NCI-H1930 (cell line): ENCODE measurements at regions not wholly inside any gene's neighbourhood (a gene's known extent, or its start where the extent isn't known, plus 50 kb on each side); places are given as distances from the start of the nearest gene placed in this dataset.
"Not testable (repeated sequence)": the region's sequence is repeated elsewhere in the genome, so short reads cannot be mapped to it uniquely, and the experiment has no call there.

Source experiments
- DNase-seq, 2 experiments: peaks; one replicate each; lab custom pipeline; 2025; lab: John Stamatoyannopoulos, UW

- no peak for DNase-seq
Observed at GRCh38 chr10:9911488-9911887, 1106.2 kb upstream of the CELF2 start.

GRCh38 chr10:9913876-9914514 is 1103.7 kb upstream of the CELF2 start:
- DNase-seq, result no peak

GRCh38 chr10:9921544-9921943 is 1096.1 kb upstream of the CELF2 start:
- DNase-seq, result no peak

- no peak for DNase-seq
Observed at GRCh38 chr10:9922126-9922870, 1095.4 kb upstream of the CELF2 start.

- DNase-seq, result no peak
Observed at GRCh38 chr10:9926003-9926402, 1091.7 kb upstream of the CELF2 start.

- DNase-seq, result no peak
Observed at GRCh38 chr10:9926881-9927280, 1090.8 kb upstream of the CELF2 start.

- DNase-seq, result no peak
Observed at GRCh38 chr10:9939716-9940115, 1078.0 kb upstream of the CELF2 start.

- no peak for DNase-seq
Observed at GRCh38 chr10:9944690-9945089, 1073.0 kb upstream of the CELF2 start.

- DNase-seq, result no peak
Observed at GRCh38 chr10:9950070-9950469, 1067.6 kb upstream of the CELF2 start.

- no peak for DNase-seq
Observed at GRCh38 chr10:9951481-9952257, 1066.0 kb upstream of the CELF2 start.

- DNase-seq, result no peak
Observed at GRCh38 chr10:9957351-9957750, 1060.3 kb upstream of the CELF2 start.

GRCh38 chr10:9957876-9958275 is 1059.8 kb upstream of the CELF2 start:
- DNase-seq, result not testable (repeated sequence)

GRCh38 chr10:9965341-9965740 is 1052.3 kb upstream of the CELF2 start:
- DNase-seq, result no peak

GRCh38 chr10:9986786-9987185 is 1030.9 kb upstream of the CELF2 start:
- DNase-seq, result no peak

GRCh38 chr10:9987197-9987596 is 1030.5 kb upstream of the CELF2 start:
- DNase-seq, result no peak

- no peak for DNase-seq
Observed at GRCh38 chr10:9992661-9993060, 1025.0 kb upstream of the CELF2 start.

GRCh38 chr10:9994131-9994530 is 1023.5 kb upstream of the CELF2 start:
- DNase-seq, result no peak

- no peak for DNase-seq
Observed at GRCh38 chr10:9999627-10000026, 1018.0 kb upstream of the CELF2 start.

GRCh38 chr10:10007957-10008356 is 1009.7 kb upstream of the CELF2 start:
- DNase-seq, result no peak

GRCh38 chr10:10010397-10010796 is 1007.3 kb upstream of the CELF2 start:
- no peak for DNase-seq

GRCh38 chr10:10014846-10015245 is 1002.8 kb upstream of the CELF2 start:
- DNase-seq, result no peak

- DNase-seq, result no peak
Observed at GRCh38 chr10:10017716-10018115, 1000.0 kb upstream of the CELF2 start.

- no peak for DNase-seq
Observed at GRCh38 chr10:10020945-10021344, 996.7 kb upstream of the CELF2 start.
